A673 (cell line): ENCODE measurements at regions not wholly inside any gene's neighbourhood (a gene's known extent, or its start where the extent isn't known, plus 50 kb on each side); places are given as distances from the start of the nearest gene placed in this dataset.

Experiments
- CTCF ChIP-seq: fragments of 300-800, 200-600 bp; sonication (generic); conservative IDR thresholded peaks from 2 replicates; pipeline ENCODE4 v1.5.1; 2017; ENCODE audit warnings: low read depth, mild to moderate bottlenecking, antibody characterized with exemption, low read length, moderate library complexity, mixed read lengths
- EZH2 ChIP-seq: fragments of 200-600 bp; sonication (generic); IDR thresholded peaks from 2 replicates; pipeline ENCODE4 v1.6.1; 2017; ENCODE audit warnings: borderline replicate concordance, low read depth, mild to moderate bottlenecking, mixed read lengths, antibody characterized with exemption, low read length; ENCODE audit not compliant: poor library complexity, severe bottlenecking

GRCh38 chr13:39952249-39953233, 297.1 kb downstream of the COG6 start:
- TF ChIP-seq CTCF, result no peak
- TF ChIP-seq EZH2, result no peak
